ENCODE measurements at regions not wholly inside any gene's neighbourhood (a gene's known extent, or its start where the extent isn't known, plus 50 kb on each side); places are given as distances from the start of the nearest gene placed in this dataset.
"Not testable (repeated sequence)": the region's sequence is repeated elsewhere in the genome, so short reads cannot be mapped to it uniquely, and the experiment has no call there.

DNA sequence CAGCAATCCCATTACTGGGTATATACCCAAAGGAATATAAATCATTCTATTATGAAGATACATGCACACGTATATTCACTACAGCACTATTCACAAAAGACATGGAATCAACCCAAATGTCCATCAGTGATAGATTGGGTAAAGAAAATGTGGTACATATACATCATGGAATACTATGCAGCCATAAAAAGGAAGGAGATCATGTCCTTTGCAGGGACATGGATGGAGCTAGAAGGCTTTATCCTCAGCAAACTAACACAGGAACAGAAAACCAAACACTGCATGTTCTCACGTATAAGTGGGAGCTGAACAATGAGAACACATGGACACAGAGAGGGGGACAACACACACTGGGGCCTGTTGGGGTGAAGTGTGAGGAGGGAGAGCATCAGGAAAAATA, 139.9 kb upstream of the EXOC2 start:
- TF ChIP-seq, protein P1, sequence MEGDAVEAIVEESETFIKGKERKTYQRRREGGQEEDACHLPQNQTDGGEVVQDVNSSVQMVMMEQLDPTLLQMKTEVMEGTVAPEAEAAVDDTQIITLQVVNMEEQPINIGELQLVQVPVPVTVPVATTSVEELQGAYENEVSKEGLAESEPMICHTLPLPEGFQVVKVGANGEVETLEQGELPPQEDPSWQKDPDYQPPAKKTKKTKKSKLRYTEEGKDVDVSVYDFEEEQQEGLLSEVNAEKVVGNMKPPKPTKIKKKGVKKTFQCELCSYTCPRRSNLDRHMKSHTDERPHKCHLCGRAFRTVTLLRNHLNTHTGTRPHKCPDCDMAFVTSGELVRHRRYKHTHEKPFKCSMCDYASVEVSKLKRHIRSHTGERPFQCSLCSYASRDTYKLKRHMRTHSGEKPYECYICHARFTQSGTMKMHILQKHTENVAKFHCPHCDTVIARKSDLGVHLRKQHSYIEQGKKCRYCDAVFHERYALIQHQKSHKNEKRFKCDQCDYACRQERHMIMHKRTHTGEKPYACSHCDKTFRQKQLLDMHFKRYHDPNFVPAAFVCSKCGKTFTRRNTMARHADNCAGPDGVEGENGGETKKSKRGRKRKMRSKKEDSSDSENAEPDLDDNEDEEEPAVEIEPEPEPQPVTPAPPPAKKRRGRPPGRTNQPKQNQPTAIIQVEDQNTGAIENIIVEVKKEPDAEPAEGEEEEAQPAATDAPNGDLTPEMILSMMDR (IDR thresholded peaks at IDR 0.05): not testable (repeated sequence)
- TF ChIP-seq POLR2A (IDR thresholded peaks at IDR 0.05): not testable (repeated sequence)
